GM12878 (cell line): ENCODE measurements at regions not wholly inside any gene's neighbourhood (a gene's known extent, or its start where the extent isn't known, plus 50 kb on each side); places are given as distances from the start of the nearest gene placed in this dataset.

ENCODE experiments used
- BHLHE40 ChIP-seq, 2 experiments: fragments of 450-650 bp in 1 of 2; IDR thresholded peaks; 2 replicates each; pipeline ENCODE4 v1.6.1; 2011 to 2017; ENCODE audit warnings: low read depth in 2 of 2, borderline replicate concordance in 1 of 2, improper control_type of control experiment in 1 of 2, low read length in 1 of 2, mild to moderate bottlenecking in 1 of 2
- POLR2A ChIP-seq: IDR thresholded peaks from 2 replicates; pipeline ENCODE4 v1.6.1; 2011; ENCODE audit warnings: low read depth, mild to moderate bottlenecking, low read length
- POU2F2 ChIP-seq: IDR thresholded peaks from 3 replicates; pipeline ENCODE4 v1.6.1; 2011; ENCODE audit warnings: low read depth, mild to moderate bottlenecking, low read length, borderline replicate concordance
- TAF1 ChIP-seq: IDR thresholded peaks from 2 replicates; pipeline ENCODE4 v1.6.1; 2011; ENCODE audit warnings: mild to moderate bottlenecking, low read depth, low read length, borderline replicate concordance
- TF ChIP-seq, protein P1 (sequence below): IDR thresholded peaks from 2 replicates; pipeline ENCODE4 v1.6.1; 2012; ENCODE audit warnings: mild to moderate bottlenecking, low read depth, low read length

DNA sequence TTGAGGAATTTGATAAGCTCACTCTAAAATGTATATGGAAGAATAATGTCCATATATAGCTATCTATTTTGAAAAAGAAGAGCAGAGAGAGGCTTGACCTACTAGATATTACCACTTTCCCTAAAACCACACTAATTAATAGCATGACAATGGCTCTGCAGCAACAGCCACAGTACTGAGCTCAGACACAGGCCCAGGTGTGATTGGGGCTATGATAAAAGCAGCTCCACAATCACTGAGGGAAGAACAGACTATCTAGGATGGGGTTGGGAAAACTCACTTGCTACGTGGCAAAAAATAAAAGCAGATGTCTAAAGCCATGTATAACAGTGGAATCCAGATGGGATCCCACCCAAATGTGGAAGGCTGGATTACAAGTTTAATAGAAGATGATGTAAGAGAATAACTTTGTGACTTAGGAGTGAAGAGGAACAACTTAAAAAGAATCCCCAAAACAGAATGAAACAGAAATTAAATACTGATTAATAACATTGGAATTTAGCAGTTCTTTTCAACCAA is 80.8 kb upstream of the RAB4A start:
- TF ChIP-seq BHLHE40 (IDR thresholded peaks at IDR 0.05; ENCODE audit: borderline replicate concordance in 1 of 2, low read depth in 2 of 2, low read length in 1 of 2) (no peak), POU2F2 (no peak), TAF1 (no peak), POLR2A (no peak)
- TF ChIP-seq, protein P1, sequence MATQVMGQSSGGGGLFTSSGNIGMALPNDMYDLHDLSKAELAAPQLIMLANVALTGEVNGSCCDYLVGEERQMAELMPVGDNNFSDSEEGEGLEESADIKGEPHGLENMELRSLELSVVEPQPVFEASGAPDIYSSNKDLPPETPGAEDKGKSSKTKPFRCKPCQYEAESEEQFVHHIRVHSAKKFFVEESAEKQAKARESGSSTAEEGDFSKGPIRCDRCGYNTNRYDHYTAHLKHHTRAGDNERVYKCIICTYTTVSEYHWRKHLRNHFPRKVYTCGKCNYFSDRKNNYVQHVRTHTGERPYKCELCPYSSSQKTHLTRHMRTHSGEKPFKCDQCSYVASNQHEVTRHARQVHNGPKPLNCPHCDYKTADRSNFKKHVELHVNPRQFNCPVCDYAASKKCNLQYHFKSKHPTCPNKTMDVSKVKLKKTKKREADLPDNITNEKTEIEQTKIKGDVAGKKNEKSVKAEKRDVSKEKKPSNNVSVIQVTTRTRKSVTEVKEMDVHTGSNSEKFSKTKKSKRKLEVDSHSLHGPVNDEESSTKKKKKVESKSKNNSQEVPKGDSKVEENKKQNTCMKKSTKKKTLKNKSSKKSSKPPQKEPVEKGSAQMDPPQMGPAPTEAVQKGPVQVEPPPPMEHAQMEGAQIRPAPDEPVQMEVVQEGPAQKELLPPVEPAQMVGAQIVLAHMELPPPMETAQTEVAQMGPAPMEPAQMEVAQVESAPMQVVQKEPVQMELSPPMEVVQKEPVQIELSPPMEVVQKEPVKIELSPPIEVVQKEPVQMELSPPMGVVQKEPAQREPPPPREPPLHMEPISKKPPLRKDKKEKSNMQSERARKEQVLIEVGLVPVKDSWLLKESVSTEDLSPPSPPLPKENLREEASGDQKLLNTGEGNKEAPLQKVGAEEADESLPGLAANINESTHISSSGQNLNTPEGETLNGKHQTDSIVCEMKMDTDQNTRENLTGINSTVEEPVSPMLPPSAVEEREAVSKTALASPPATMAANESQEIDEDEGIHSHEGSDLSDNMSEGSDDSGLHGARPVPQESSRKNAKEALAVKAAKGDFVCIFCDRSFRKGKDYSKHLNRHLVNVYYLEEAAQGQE = no peak
